GM12872 (cell line): ENCODE measurements at regions not wholly inside any gene's neighbourhood (a gene's known extent, or its start where the extent isn't known, plus 50 kb on each side); places are given as distances from the start of the nearest gene placed in this dataset.

Experiments used
- CTCF ChIP-seq: IDR thresholded peaks from 3 replicates; pipeline ENCODE4 v1.5.1; 2011; ENCODE audit warnings: low read depth, mild to moderate bottlenecking, low read length, moderate library complexity; ENCODE audit not compliant: insufficient read depth

- no peak for TF ChIP-seq CTCF
These were observed 126.0 kb upstream of the GBE1 start for GRCh38 chr3:81887448-81887847.

GRCh38 chr3:81886081-81886480 lies 124.6 kb upstream of the GBE1 start:
- no peak for TF ChIP-seq CTCF

GRCh38 chr3:81884791-81885190 lies 123.3 kb upstream of the GBE1 start:
- TF ChIP-seq CTCF: no peak

- no peak for TF ChIP-seq CTCF
These were observed 115.4 kb upstream of the GBE1 start for GRCh38 chr3:81876826-81877225.

GRCh38 chr3:81874738-81875137 lies 113.3 kb upstream of the GBE1 start:
- TF ChIP-seq CTCF: no peak

- no peak for TF ChIP-seq CTCF
These were observed 111.1 kb upstream of the GBE1 start for GRCh38 chr3:81872566-81872965.

- no peak for TF ChIP-seq CTCF
These were observed 110.1 kb upstream of the GBE1 start for GRCh38 chr3:81871358-81872155.

- TF ChIP-seq CTCF: no peak
These were observed 107.9 kb upstream of the GBE1 start for GRCh38 chr3:81869382-81869781.
